ENCODE measurements at regions not wholly inside any gene's neighbourhood (a gene's known extent, or its start where the extent isn't known, plus 50 kb on each side); places are given as distances from the start of the nearest gene placed in this dataset.

DNA sequence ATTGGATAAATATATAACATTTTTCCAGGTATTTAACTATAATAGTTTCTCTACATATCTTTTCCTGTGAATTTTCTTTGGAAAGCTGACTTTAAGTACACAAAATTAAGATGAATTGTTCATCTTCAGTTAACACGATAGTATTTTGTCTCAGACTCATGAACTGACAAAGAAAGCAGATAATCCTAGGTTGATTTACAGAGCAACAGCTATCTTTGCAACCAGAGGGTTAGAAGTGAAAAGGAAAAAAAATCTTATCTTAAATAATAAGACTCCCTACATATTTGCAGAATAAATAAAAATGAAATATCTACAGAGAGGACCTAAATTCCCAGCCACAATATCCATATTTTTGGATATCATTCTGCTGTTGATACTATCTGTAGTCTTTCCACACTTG, 350.2 kb upstream of the GRM7 start:
- TF ChIP-seq POLR2AphosphoS5 (IDR thresholded peaks at IDR 0.05) (no peak), EP300 (IDR thresholded peaks at IDR 0.05) (no peak)
- TF ChIP-seq, protein P1, sequence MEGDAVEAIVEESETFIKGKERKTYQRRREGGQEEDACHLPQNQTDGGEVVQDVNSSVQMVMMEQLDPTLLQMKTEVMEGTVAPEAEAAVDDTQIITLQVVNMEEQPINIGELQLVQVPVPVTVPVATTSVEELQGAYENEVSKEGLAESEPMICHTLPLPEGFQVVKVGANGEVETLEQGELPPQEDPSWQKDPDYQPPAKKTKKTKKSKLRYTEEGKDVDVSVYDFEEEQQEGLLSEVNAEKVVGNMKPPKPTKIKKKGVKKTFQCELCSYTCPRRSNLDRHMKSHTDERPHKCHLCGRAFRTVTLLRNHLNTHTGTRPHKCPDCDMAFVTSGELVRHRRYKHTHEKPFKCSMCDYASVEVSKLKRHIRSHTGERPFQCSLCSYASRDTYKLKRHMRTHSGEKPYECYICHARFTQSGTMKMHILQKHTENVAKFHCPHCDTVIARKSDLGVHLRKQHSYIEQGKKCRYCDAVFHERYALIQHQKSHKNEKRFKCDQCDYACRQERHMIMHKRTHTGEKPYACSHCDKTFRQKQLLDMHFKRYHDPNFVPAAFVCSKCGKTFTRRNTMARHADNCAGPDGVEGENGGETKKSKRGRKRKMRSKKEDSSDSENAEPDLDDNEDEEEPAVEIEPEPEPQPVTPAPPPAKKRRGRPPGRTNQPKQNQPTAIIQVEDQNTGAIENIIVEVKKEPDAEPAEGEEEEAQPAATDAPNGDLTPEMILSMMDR (IDR thresholded peaks at IDR 0.05), result no peak

Measured in stomach (tissue), 4 donors.